ENCODE measurements at regions not wholly inside any gene's neighbourhood (a gene's known extent, or its start where the extent isn't known, plus 50 kb on each side); places are given as distances from the start of the nearest gene placed in this dataset.

DNA sequence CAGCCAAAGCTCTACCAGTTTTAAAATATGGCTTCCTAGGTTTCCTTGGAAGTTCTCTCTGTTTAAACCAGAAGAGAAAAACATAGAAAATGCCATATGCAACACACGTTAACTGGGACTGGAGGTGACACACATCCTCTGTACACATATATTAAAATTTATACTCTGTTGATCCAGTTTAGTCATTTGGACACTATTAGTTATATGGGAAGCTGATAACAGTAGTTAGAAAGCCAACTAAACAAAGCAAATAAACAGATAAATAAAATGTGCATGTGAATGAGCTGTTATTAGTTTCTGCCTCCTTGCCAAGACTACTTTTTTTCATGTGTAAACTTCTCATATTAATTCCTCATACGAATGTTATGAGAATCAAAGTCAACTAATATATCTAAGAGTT lies 1249.2 kb upstream of the CDH6 start:
- H3K36me3 ChIP-seq (ENCODE audit: control insufficient read depth, insufficient read depth, low read length) = no peaks in the 10 kb centered on the region
- no peaks in the 10 kb centered on the region for H3K27me3 ChIP-seq (replicated peaks; ENCODE audit: control insufficient read depth, insufficient read depth, low read length)
- TF ChIP-seq, protein P1, sequence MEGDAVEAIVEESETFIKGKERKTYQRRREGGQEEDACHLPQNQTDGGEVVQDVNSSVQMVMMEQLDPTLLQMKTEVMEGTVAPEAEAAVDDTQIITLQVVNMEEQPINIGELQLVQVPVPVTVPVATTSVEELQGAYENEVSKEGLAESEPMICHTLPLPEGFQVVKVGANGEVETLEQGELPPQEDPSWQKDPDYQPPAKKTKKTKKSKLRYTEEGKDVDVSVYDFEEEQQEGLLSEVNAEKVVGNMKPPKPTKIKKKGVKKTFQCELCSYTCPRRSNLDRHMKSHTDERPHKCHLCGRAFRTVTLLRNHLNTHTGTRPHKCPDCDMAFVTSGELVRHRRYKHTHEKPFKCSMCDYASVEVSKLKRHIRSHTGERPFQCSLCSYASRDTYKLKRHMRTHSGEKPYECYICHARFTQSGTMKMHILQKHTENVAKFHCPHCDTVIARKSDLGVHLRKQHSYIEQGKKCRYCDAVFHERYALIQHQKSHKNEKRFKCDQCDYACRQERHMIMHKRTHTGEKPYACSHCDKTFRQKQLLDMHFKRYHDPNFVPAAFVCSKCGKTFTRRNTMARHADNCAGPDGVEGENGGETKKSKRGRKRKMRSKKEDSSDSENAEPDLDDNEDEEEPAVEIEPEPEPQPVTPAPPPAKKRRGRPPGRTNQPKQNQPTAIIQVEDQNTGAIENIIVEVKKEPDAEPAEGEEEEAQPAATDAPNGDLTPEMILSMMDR (IDR thresholded peaks at IDR 0.05; ENCODE audit: insufficient read depth, low read length, poor library complexity, severe bottlenecking) = no peak
- H3K4me3 ChIP-seq (replicated peaks; ENCODE audit: low read depth, low read length) = no peak overlapping the region
- no peak for DNase-seq (ENCODE audit: extremely low read depth, insufficient read length)

DNA sequence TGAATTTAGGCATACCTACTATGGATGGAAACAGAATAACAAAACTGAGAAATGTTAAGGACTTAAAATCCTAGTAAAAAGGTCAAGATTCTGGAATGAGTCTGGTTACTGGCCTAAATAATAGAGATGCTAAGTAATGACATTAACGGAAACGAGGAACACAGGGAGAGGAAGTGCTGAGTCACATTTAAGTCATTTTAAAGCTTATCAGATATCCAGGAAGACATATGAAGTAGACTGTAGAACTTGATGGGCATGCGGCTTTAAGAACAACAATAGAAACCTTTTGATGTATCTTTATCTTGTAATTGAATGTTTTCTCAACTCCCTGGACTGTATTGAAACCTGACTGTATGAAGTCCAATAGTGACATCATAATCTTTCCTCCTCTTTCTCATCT lies 1251.4 kb upstream of the CDH6 start:
- no peaks in the 10 kb centered on the region for H3K36me3 ChIP-seq (ENCODE audit: control insufficient read depth, insufficient read depth, low read length)
- TF ChIP-seq, protein P1 (IDR thresholded peaks at IDR 0.05; ENCODE audit: insufficient read depth, low read length, poor library complexity, severe bottlenecking) = no peak
- H3K4me3 ChIP-seq (replicated peaks; ENCODE audit: low read depth, low read length) = no peak overlapping the region
- DNase-seq (ENCODE audit: extremely low read depth, insufficient read length) = no peak
- no peaks in the 10 kb centered on the region for H3K27me3 ChIP-seq (replicated peaks; ENCODE audit: control insufficient read depth, insufficient read depth, low read length)

DNA sequence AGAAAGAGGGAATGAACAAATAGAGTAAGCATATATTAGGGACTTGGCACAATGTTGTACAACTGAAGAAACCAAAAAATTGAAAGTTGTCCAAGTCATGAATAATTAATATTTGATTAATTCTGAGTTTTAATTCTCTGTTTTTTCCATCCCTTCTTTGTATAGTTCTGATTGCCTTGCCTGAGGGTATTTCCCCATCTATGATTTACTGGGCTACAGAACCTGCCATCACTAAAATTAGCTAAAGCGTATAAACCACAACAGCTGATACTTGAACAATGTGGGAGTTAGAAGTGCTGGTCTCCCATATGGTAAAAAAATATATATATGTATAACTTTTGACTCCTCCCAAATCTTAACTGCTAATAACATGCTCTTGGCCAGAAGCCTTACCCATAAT lies 1253.5 kb upstream of the CDH6 start:
- no peak overlapping the region for H3K4me3 ChIP-seq (replicated peaks; ENCODE audit: low read depth, low read length)
- TF ChIP-seq, protein P1 (IDR thresholded peaks at IDR 0.05; ENCODE audit: insufficient read depth, low read length, poor library complexity, severe bottlenecking) = no peak
- no peak for DNase-seq (ENCODE audit: extremely low read depth, insufficient read length)
- no peaks in the 10 kb centered on the region for H3K36me3 ChIP-seq (ENCODE audit: control insufficient read depth, insufficient read depth, low read length)
- no peaks in the 10 kb centered on the region for H3K27me3 ChIP-seq (replicated peaks; ENCODE audit: control insufficient read depth, insufficient read depth, low read length)

GRCh38 chr5:29935371-29935770 lies 1258.1 kb upstream of the CDH6 start:
- H3K36me3 ChIP-seq (ENCODE audit: control insufficient read depth, insufficient read depth, low read length) = no peaks in the 10 kb centered on the region
- TF ChIP-seq, protein P1 (IDR thresholded peaks at IDR 0.05; ENCODE audit: insufficient read depth, low read length, poor library complexity, severe bottlenecking) = no peak
- H3K4me3 ChIP-seq (replicated peaks; ENCODE audit: low read depth, low read length) = no peak overlapping the region
- no peak for DNase-seq (ENCODE audit: extremely low read depth, insufficient read length)
- H3K27me3 ChIP-seq (replicated peaks; ENCODE audit: control insufficient read depth, insufficient read depth, low read length) = no peaks in the 10 kb centered on the region

DNA sequence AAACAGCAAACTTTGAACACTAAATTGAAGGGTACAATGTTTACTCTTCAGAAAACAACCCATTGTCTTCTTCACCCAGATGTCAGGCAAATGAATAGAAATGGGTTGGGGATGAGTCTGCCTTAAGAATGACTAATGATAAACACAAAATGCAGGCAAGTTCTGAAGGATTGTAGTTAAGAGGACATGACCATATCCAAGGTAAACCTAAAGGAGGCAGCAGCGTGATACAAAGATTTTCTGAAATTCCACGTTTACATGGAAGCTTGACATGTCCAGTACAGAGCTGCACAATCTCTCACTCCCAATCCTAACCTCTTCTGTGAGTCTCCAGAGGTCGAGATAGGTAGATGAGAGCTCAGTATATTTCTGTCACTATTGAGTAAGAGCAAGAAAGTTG lies 1263.2 kb upstream of the CDH6 start:
- TF ChIP-seq, protein P1 (IDR thresholded peaks at IDR 0.05; ENCODE audit: insufficient read depth, low read length, poor library complexity, severe bottlenecking) = no peak
- H3K4me3 ChIP-seq (replicated peaks; ENCODE audit: low read depth, low read length) = no peak overlapping the region
- H3K27me3 ChIP-seq (replicated peaks; ENCODE audit: control insufficient read depth, insufficient read depth, low read length) = no peaks in the 10 kb centered on the region
- no peaks in the 10 kb centered on the region for H3K36me3 ChIP-seq (ENCODE audit: control insufficient read depth, insufficient read depth, low read length)
- DNase-seq (ENCODE audit: extremely low read depth, insufficient read length) = no peak

GRCh38 chr5:29924107-29924506 lies 1269.4 kb upstream of the CDH6 start:
- TF ChIP-seq, protein P1 (IDR thresholded peaks at IDR 0.05; ENCODE audit: insufficient read depth, low read length, poor library complexity, severe bottlenecking) = no peak
- no peak for DNase-seq (ENCODE audit: extremely low read depth, insufficient read length)
- Histone ChIP-seq H3K27me3 (replicated peaks; ENCODE audit: control insufficient read depth, insufficient read depth, low read length) (no peaks in the 10 kb centered on the region), H3K4me3 (replicated peaks; ENCODE audit: low read depth, low read length) (no peak overlapping the region), H3K36me3 (ENCODE audit: control insufficient read depth, insufficient read depth, low read length) (no peaks in the 10 kb centered on the region)

Data from GM06990 (cell line).